ENCODE measurements at regions not wholly inside any gene's neighbourhood (a gene's known extent, or its start where the extent isn't known, plus 50 kb on each side); places are given as distances from the start of the nearest gene placed in this dataset.

- DNase-seq (ENCODE audit: low read depth in 2 of 2), result no peak
- no peak overlapping the region for H3K4me2 ChIP-seq (ENCODE audit: extremely low read depth, insufficient read depth, low read length)
- no peaks in the 10 kb centered on the region for H3K36me3 ChIP-seq (ENCODE audit: control insufficient read depth, insufficient read depth, low read length)
- no peak overlapping the region for H2AFZ ChIP-seq (ENCODE audit: low read length)
- H3K27ac ChIP-seq (ENCODE audit: insufficient read depth, low read length), result no peak overlapping the region
- TF ChIP-seq CTCF (conservative IDR thresholded peaks at IDR 0.05 in 1 of 2, IDR thresholded peaks at IDR 0.05 in 1 of 2; ENCODE audit: low read depth in 1 of 2, low read length in 2 of 2), result no peak
- TF ChIP-seq EZH2 (IDR thresholded peaks at IDR 0.05; ENCODE audit: low read length, missing control alignments), result no peak
- H3K4me1 ChIP-seq (ENCODE audit: control insufficient read depth, extremely low read depth, insufficient read depth, low read length), result no peaks in the 10 kb centered on the region
- no peaks in the 10 kb centered on the region for H3K79me2 ChIP-seq (ENCODE audit: control insufficient read depth, insufficient read depth, low read length)
- H3K9me3 ChIP-seq (ENCODE audit: control insufficient read depth, insufficient read depth, low read depth, low read length), result no peaks in the 10 kb centered on the region
- no peaks in the 10 kb centered on the region for H3K27me3 ChIP-seq (ENCODE audit: control insufficient read depth, insufficient read depth, low read length)
- H4K20me1 ChIP-seq (ENCODE audit: control insufficient read depth, extremely low read depth, insufficient read depth, low read length), result no peaks in the 10 kb centered on the region
- H3K4me3 ChIP-seq (replicated peaks in 1 of 4; ENCODE audit: control extremely low read depth in 1 of 4, insufficient read depth in 1 of 4, low read depth in 3 of 4, low read length in 4 of 4), result no peak overlapping the region
- H3K9ac ChIP-seq (ENCODE audit: insufficient read depth, low read length), result no peak overlapping the region
Measured at GRCh38 chr13:21871919-21872318, 201.0 kb downstream of the FGF9 start.

GRCh38 chr13:21872795-21873194 is 201.9 kb downstream of the FGF9 start:
- Histone ChIP-seq H3K4me1 (ENCODE audit: control insufficient read depth, extremely low read depth, insufficient read depth, low read length) (no peaks in the 10 kb centered on the region), H3K36me3 (ENCODE audit: control insufficient read depth, insufficient read depth, low read length) (no peaks in the 10 kb centered on the region), H3K27me3 (ENCODE audit: control insufficient read depth, insufficient read depth, low read length) (no peaks in the 10 kb centered on the region), H3K4me2 (ENCODE audit: extremely low read depth, insufficient read depth, low read length) (no peak overlapping the region), H4K20me1 (ENCODE audit: control insufficient read depth, extremely low read depth, insufficient read depth, low read length) (no peaks in the 10 kb centered on the region), H3K4me3 (replicated peaks in 1 of 4; ENCODE audit: control extremely low read depth in 1 of 4, insufficient read depth in 1 of 4, low read depth in 3 of 4, low read length in 4 of 4) (no peak overlapping the region), H3K9me3 (ENCODE audit: control insufficient read depth, insufficient read depth, low read depth, low read length) (no peaks in the 10 kb centered on the region), H3K79me2 (ENCODE audit: control insufficient read depth, insufficient read depth, low read length) (no peaks in the 10 kb centered on the region), H2AFZ (ENCODE audit: low read length) (no peak overlapping the region), H3K27ac (ENCODE audit: insufficient read depth, low read length) (no peak overlapping the region), H3K9ac (ENCODE audit: insufficient read depth, low read length) (no peak overlapping the region)
- no peak for TF ChIP-seq EZH2 (IDR thresholded peaks at IDR 0.05; ENCODE audit: low read length, missing control alignments)
- TF ChIP-seq CTCF (conservative IDR thresholded peaks at IDR 0.05 in 1 of 2, IDR thresholded peaks at IDR 0.05 in 1 of 2; ENCODE audit: low read depth in 1 of 2, low read length in 2 of 2), result no peak
- DNase-seq (ENCODE audit: low read depth in 2 of 2), result no peak

GRCh38 chr13:21875116-21875515 is 204.2 kb downstream of the FGF9 start:
- Histone ChIP-seq H3K4me1 (ENCODE audit: control insufficient read depth, extremely low read depth, insufficient read depth, low read length) (no peaks in the 10 kb centered on the region), H2AFZ (ENCODE audit: low read length) (no peak overlapping the region), H3K79me2 (ENCODE audit: control insufficient read depth, insufficient read depth, low read length) (no peaks in the 10 kb centered on the region), H3K4me2 (ENCODE audit: extremely low read depth, insufficient read depth, low read length) (no peak overlapping the region), H3K9me3 (ENCODE audit: control insufficient read depth, insufficient read depth, low read depth, low read length) (no peaks in the 10 kb centered on the region), H3K4me3 (replicated peaks in 1 of 4; ENCODE audit: control extremely low read depth in 1 of 4, insufficient read depth in 1 of 4, low read depth in 3 of 4, low read length in 4 of 4) (no peak overlapping the region), H3K36me3 (ENCODE audit: control insufficient read depth, insufficient read depth, low read length) (no peaks in the 10 kb centered on the region), H3K27me3 (ENCODE audit: control insufficient read depth, insufficient read depth, low read length) (no peaks in the 10 kb centered on the region), H3K27ac (ENCODE audit: insufficient read depth, low read length) (no peak overlapping the region), H3K9ac (ENCODE audit: insufficient read depth, low read length) (no peak overlapping the region), H4K20me1 (ENCODE audit: control insufficient read depth, extremely low read depth, insufficient read depth, low read length) (no peaks in the 10 kb centered on the region)
- TF ChIP-seq CTCF (conservative IDR thresholded peaks at IDR 0.05 in 1 of 2, IDR thresholded peaks at IDR 0.05 in 1 of 2; ENCODE audit: low read depth in 1 of 2, low read length in 2 of 2) (no peak), EZH2 (IDR thresholded peaks at IDR 0.05; ENCODE audit: low read length, missing control alignments) (no peak)
- no peak for DNase-seq (ENCODE audit: low read depth in 2 of 2)
